ENCODE measurements at regions not wholly inside any gene's neighbourhood (a gene's known extent, or its start where the extent isn't known, plus 50 kb on each side); places are given as distances from the start of the nearest gene placed in this dataset.

- TF ChIP-seq ETS1 (conservative IDR thresholded peaks at IDR 0.05; ENCODE audit: control insufficient read depth, low read depth, low read length) (no peak), PRPF4 (IDR thresholded peaks at IDR 0.05; ENCODE audit: insufficient read depth, low read depth, low read length, poor library complexity, severe bottlenecking) (no peak), ZBTB40 (IDR thresholded peaks at IDR 0.05) (no peak), ZBTB40 (CRISPR knock-in tag; IDR thresholded peaks at IDR 0.05) (no peak), SREBF2 (CRISPR knock-in tag; IDR thresholded peaks at IDR 0.05) (no peak), POLR3G (IDR thresholded peaks at IDR 0.05; ENCODE audit: extremely low read depth, insufficient read length, insufficient replicate concordance) (no peak), REST (IDR thresholded peaks at IDR 0.05; ENCODE audit: borderline replicate concordance) (no peak), REST (CRISPR knock-in tag; IDR thresholded peaks at IDR 0.05; ENCODE audit: low read depth) (no peak)
These were observed 475.4 kb downstream of the INSC start (continued) for GRCh38 chr11:15590132-15590531.
